DOHH2 (cell line): ENCODE measurements at regions not wholly inside any gene's neighbourhood (a gene's known extent, or its start where the extent isn't known, plus 50 kb on each side); places are given as distances from the start of the nearest gene placed in this dataset.

ENCODE experiments used
- CTCF ChIP-seq: fragments of 200-600 bp; sonication (generic); IDR thresholded peaks from one replicate; pipeline ENCODE4 v1.5.1; 2014; ENCODE audit warnings: antibody characterized with exemption, mild to moderate bottlenecking, low read depth, low read length; ENCODE audit not compliant: poor library complexity, severe bottlenecking
- EZH2phosphoT487 ChIP-seq: fragments of 200-600 bp; sonication (generic); IDR thresholded peaks from 2 replicates; pipeline ENCODE4 v1.6.1; 2017; ENCODE audit warnings: borderline replicate concordance, mild to moderate bottlenecking, antibody characterized with exemption, low read length, moderate library complexity, mixed read lengths

GRCh38 chr1:73789965-73790364, 408.0 kb downstream of the LRRIQ3 start:
- TF ChIP-seq CTCF (no peak), EZH2phosphoT487 (no peak)
